NB4 (cell line): ENCODE measurements at regions not wholly inside any gene's neighbourhood (a gene's known extent, or its start where the extent isn't known, plus 50 kb on each side); places are given as distances from the start of the nearest gene placed in this dataset.
"Not testable (repeated sequence)": the region's sequence is repeated elsewhere in the genome, so short reads cannot be mapped to it uniquely, and the experiment has no call there.

Experiments used
- DNase-seq: peaks from one replicate; pipeline ENCODE4 v3.0.0; 2010; ENCODE audit warnings: low read depth
- H3K4me3 ChIP-seq: one replicate; pipeline ENCODE4 v1.5.1; 2011; ENCODE audit warnings: mild to moderate bottlenecking, low read depth, low read length, moderate library complexity
- MYC ChIP-seq: IDR thresholded peaks from 2 replicates; pipeline ENCODE4 v1.6.1; 2011; ENCODE audit warnings: low read depth, low read length
- POLR2A ChIP-seq: IDR thresholded peaks from 2 replicates; pipeline ENCODE4 v1.6.1; 2011; ENCODE audit warnings: mild to moderate bottlenecking; ENCODE audit not compliant: insufficient read length; ENCODE audit errors: extremely low read depth
- TF ChIP-seq, protein P1 (sequence below): IDR thresholded peaks from one replicate; pipeline ENCODE4 v1.5.1; 2012; ENCODE audit warnings: low read depth, low read length
- TF ChIP-seq, protein P2 (sequence below): IDR thresholded peaks from 2 replicates; pipeline ENCODE4 v1.6.1; 2011; ENCODE audit warnings: low read depth, low read length

DNA sequence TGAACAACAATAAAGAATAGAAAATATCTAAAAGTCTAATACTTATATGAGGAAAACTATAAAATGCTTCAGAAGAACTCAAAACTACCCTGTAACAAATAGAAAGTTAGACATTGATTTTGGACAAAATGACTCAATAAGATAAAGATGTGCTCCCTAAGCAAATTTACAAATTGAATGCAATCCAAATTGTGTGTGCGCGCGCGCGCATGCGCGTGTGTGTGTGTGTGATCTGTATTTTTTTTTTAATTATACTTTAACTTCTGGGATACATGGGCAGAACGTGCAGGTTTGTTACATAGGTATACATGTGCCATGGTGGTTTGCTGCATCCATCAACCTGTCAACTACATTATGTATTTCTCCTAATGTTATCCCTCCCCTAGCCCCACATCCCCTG is 320.8 kb upstream of the INTU start:
- no peak overlapping the region for H3K4me3 ChIP-seq
- no peak for DNase-seq
- TF ChIP-seq, protein P1, sequence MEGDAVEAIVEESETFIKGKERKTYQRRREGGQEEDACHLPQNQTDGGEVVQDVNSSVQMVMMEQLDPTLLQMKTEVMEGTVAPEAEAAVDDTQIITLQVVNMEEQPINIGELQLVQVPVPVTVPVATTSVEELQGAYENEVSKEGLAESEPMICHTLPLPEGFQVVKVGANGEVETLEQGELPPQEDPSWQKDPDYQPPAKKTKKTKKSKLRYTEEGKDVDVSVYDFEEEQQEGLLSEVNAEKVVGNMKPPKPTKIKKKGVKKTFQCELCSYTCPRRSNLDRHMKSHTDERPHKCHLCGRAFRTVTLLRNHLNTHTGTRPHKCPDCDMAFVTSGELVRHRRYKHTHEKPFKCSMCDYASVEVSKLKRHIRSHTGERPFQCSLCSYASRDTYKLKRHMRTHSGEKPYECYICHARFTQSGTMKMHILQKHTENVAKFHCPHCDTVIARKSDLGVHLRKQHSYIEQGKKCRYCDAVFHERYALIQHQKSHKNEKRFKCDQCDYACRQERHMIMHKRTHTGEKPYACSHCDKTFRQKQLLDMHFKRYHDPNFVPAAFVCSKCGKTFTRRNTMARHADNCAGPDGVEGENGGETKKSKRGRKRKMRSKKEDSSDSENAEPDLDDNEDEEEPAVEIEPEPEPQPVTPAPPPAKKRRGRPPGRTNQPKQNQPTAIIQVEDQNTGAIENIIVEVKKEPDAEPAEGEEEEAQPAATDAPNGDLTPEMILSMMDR, result no peak
- TF ChIP-seq MYC (no peak), POLR2A (no peak)
- TF ChIP-seq, protein P2, sequence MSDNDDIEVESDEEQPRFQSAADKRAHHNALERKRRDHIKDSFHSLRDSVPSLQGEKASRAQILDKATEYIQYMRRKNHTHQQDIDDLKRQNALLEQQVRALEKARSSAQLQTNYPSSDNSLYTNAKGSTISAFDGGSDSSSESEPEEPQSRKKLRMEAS, result no peak

DNA sequence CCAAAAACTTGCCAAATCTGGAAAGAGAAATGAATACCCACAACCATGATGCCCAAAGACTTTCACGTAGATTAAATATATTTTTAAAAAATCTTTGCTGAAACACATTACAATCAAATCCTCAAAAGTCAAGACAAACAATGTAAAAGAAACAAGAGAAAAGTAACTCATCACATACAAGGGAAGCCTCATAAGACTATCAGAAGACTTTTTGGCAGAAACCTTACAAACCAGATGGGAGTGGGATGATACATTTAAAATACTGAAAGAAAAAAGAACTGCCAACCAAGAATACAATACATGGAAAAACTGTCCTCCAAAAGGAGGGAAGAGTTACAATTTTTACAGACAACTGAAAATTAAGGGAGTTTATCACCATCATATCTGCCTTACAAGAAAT is 319.0 kb upstream of the INTU start:
- no peak overlapping the region for H3K4me3 ChIP-seq
- TF ChIP-seq POLR2A (no peak), MYC (no peak)
- TF ChIP-seq, protein P2, result no peak
- TF ChIP-seq, protein P1, result no peak
- no peak for DNase-seq

DNA sequence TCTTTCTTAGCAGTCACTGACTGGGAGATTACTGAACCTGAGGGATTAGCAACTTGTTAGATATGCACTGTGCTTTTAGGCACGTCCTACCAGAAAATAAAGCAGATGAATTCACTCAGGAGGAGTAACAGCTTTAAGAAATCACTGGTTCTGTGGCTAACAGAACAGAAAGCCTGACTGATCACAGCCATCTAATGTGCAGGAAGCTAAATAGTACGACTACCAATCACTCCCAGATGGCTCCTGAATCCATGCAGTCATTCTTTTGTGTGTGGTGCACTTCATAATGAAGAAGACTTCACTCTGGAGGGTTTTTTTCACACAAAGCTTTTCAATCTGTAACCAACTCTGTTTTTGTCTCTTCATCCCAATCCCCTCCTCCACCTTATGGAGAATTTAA is 305.3 kb upstream of the INTU start:
- H3K4me3 ChIP-seq, result no peak overlapping the region
- TF ChIP-seq, protein P1, result no peak
- TF ChIP-seq POLR2A (no peak), MYC (no peak)
- TF ChIP-seq, protein P2, result no peak
- DNase-seq, result no peak

DNA sequence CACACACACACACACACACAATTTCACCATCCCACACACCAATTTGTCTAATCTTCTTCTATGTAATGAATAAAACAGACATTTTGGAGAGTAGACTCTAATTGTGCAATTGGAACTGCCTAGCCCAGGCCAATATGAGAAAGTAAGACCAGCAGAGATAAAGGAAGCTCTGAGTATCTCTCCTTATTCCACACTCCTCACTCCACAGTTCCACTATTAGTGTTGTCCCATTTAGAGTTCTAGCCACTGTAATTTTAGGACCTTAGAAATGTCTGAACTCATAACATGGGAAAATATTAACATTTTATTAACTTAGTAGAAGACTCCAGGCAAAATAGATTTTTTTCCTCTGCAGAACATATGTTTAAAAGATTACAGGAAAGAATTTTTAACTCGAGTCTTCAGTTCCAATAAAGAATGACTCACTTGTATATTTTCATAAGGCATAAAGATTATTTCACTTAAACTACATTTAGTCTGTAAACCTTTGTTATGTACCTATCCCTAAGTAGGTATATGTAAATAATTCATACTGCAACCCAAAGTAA is 297.6 kb upstream of the INTU start:
- no peak overlapping the region for H3K4me3 ChIP-seq
- no peak for DNase-seq
- TF ChIP-seq, protein P1, result no peak
- TF ChIP-seq MYC (no peak), POLR2A (no peak)
- TF ChIP-seq, protein P2, result no peak

DNA sequence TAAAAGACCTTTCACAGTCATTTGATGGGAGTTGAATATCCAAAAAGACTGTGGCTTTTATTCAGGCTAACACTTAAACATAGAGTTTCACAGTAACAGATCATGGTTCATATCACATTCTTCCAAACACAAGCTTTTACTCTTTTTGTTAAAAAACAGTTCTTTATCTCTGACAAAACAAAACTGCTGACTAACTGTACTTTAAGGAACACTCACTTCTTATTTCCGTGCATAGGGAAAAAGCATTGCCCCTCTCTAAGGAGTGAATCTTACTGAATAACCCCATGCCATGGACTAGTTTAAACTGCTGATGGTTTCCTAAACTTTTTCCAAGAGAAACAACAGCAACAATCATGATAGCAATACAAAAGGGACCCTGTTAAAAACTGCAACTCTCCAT is 297.0 kb upstream of the INTU start:
- no peak overlapping the region for H3K4me3 ChIP-seq
- DNase-seq, result no peak
- TF ChIP-seq POLR2A (no peak), MYC (no peak)
- TF ChIP-seq, protein P1, result no peak
- TF ChIP-seq, protein P2, result no peak

DNA sequence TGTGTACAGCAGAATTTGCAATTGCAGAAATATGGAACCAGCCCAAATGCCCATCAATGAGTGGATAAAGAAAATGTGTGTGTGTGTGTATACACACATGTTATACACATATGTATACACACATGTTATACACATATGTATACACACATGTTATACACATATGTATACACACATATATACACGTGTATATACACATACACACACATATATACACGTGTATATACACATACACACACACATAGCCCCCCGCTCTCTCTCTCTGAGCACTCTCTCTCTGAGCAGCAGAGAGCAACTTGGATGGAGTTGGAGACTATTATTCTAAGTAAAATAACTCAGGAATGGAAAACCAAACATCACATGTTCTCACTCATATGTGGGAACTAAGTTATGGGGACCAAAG is 289.6 kb upstream of the INTU start:
- not testable (repeated sequence) for DNase-seq, H3K4me3 ChIP-seq
